SK-N-SH treated with all-trans-retinoic acid at 6 μM for 48 hours (cell line): ENCODE measurements at regions not wholly inside any gene's neighbourhood (a gene's known extent, or its start where the extent isn't known, plus 50 kb on each side); places are given as distances from the start of the nearest gene placed in this dataset.

Experiments
- ARNTL ChIP-seq: fragments of 450-650 bp; formaldehyde crosslinking; IDR thresholded peaks from 2 replicates; pipeline ENCODE4 v1.5.0; 2020; ENCODE audit warnings: low read depth, mild to moderate bottlenecking, moderate library complexity, borderline replicate concordance
- BACH2 ChIP-seq: fragments of 250-450 bp; sonication (Bioruptor Pico); IDR thresholded peaks from 2 replicates; pipeline ENCODE4 v1.9.0; 2021; ENCODE audit warnings: mild to moderate bottlenecking, borderline replicate concordance
- CREB5 ChIP-seq: fragments of 250-450 bp; sonication (Bioruptor Pico); IDR thresholded peaks from 2 replicates; pipeline ENCODE4 v1.5.1; 2020; ENCODE audit warnings: low read depth, mild to moderate bottlenecking, moderate library complexity
- CSDC2 ChIP-seq: fragments of 250-450 bp; sonication (Bioruptor Pico); IDR thresholded peaks from 2 replicates; pipeline ENCODE4 v1.5.0; 2020; ENCODE audit warnings: mild to moderate bottlenecking, moderate library complexity
- ISL1 ChIP-seq: fragments of 250-450 bp; sonication (Bioruptor Pico); IDR thresholded peaks from 2 replicates; pipeline ENCODE4 v2.1.2; 2022; ENCODE audit warnings: mild to moderate bottlenecking, moderate library complexity
- PATZ1 ChIP-seq: fragments of 250-450 bp; sonication (Bioruptor Pico); IDR thresholded peaks from 2 replicates; pipeline ENCODE4 v1.8.0; 2020; ENCODE audit warnings: mild to moderate bottlenecking, moderate library complexity, borderline replicate concordance
- POU6F1 ChIP-seq: fragments of 250-450 bp; sonication (Bioruptor Pico); IDR thresholded peaks from 2 replicates; pipeline ENCODE4 v1.8.0; 2021; ENCODE audit warnings: low read depth, mild to moderate bottlenecking, moderate library complexity, borderline replicate concordance
- PPARA ChIP-seq: fragments of 250-450 bp; sonication (Bioruptor Pico); IDR thresholded peaks from 2 replicates; pipeline ENCODE4 v1.5.0; 2020; ENCODE audit warnings: mild to moderate bottlenecking, borderline replicate concordance
- RARB ChIP-seq: fragments of 250-450 bp; sonication (Bioruptor Pico); IDR thresholded peaks from 2 replicates; pipeline ENCODE4 v1.8.0; 2021; ENCODE audit warnings: mild to moderate bottlenecking, moderate library complexity
- TOX ChIP-seq: fragments of 250-450 bp; sonication (Bioruptor Pico); IDR thresholded peaks from 2 replicates; pipeline ENCODE4 v1.8.0; 2021; ENCODE audit warnings: mild to moderate bottlenecking, moderate library complexity, borderline replicate concordance
- TSHZ2 ChIP-seq: fragments of 250-450 bp; sonication (Bioruptor Pico); IDR thresholded peaks from 2 replicates; pipeline ENCODE4 v1.5.0; 2020; ENCODE audit warnings: mild to moderate bottlenecking, moderate library complexity
- ZNF8 ChIP-seq: fragments of 450-650 bp; formaldehyde crosslinking; IDR thresholded peaks from 2 replicates; pipeline ENCODE4 v1.5.0; 2020; ENCODE audit warnings: mild to moderate bottlenecking, moderate library complexity

- no peak for TF ChIP-seq CREB5 (CRISPR knock-in tag)
- TF ChIP-seq PATZ1 (CRISPR knock-in tag): no peak
- TF ChIP-seq ARNTL: no peak
- no peak for TF ChIP-seq CSDC2
- TF ChIP-seq PPARA: no peak
- no peak for TF ChIP-seq BACH2 (CRISPR knock-in tag)
- no peak for TF ChIP-seq RARB (CRISPR knock-in tag)
- no peak for TF ChIP-seq POU6F1
- no peak for TF ChIP-seq ISL1 (CRISPR knock-in tag)
- no peak for TF ChIP-seq TOX (CRISPR knock-in tag)
- TF ChIP-seq ZNF8: no peak
- TF ChIP-seq TSHZ2: no peak
Measured at GRCh38 chr18:4599312-4599711, 144.2 kb upstream of the DLGAP1 start.
